ENCODE measurements at regions not wholly inside any gene's neighbourhood (a gene's known extent, or its start where the extent isn't known, plus 50 kb on each side); places are given as distances from the start of the nearest gene placed in this dataset.
"Not testable (repeated sequence)": the region's sequence is repeated elsewhere in the genome, so short reads cannot be mapped to it uniquely, and the experiment has no call there.

GRCh38 chr6:168369786-168370185 lies 50.2 kb upstream of the DACT2 start:
- in situ Hi-C loops (cut with HindIII; ENCODE audit: low sequenced_read_pairs): no loop called here

GRCh38 chr6:168370310-168370991 lies 50.9 kb upstream of the DACT2 start:
- in situ Hi-C loops (cut with HindIII; ENCODE audit: low sequenced_read_pairs): no loop called here

GRCh38 chr6:168371185-168371584 lies 51.6 kb upstream of the DACT2 start:
- in situ Hi-C loops (cut with HindIII; ENCODE audit: low sequenced_read_pairs): no loop called here

- in situ Hi-C loops (cut with HindIII; ENCODE audit: low sequenced_read_pairs): no loop called here
Measured at GRCh38 chr6:168371618-168371980, 52.0 kb upstream of the DACT2 start.

GRCh38 chr6:168371981-168372711 lies 52.6 kb upstream of the DACT2 start:
- in situ Hi-C loops (cut with HindIII; ENCODE audit: low sequenced_read_pairs): no loop called here

GRCh38 chr6:168372889-168373288 lies 53.3 kb upstream of the DACT2 start:
- in situ Hi-C loops (cut with HindIII; ENCODE audit: low sequenced_read_pairs): no loop called here

GRCh38 chr6:168373389-168373788 lies 53.8 kb upstream of the DACT2 start:
- in situ Hi-C loops (cut with HindIII; ENCODE audit: low sequenced_read_pairs): no loop called here

- in situ Hi-C loops (cut with HindIII; ENCODE audit: low sequenced_read_pairs): no loop called here
Measured at GRCh38 chr6:168374051-168374502, 54.5 kb upstream of the DACT2 start.

- in situ Hi-C loops (cut with HindIII; ENCODE audit: low sequenced_read_pairs): no loop called here
Measured at GRCh38 chr6:168374541-168375071, 55.0 kb upstream of the DACT2 start.

GRCh38 chr6:168376120-168376519 lies 56.5 kb upstream of the DACT2 start:
- in situ Hi-C loops (cut with HindIII; ENCODE audit: low sequenced_read_pairs): no loop called here

- in situ Hi-C loops (cut with HindIII; ENCODE audit: low sequenced_read_pairs): no loop called here
Measured at GRCh38 chr6:168376811-168377483, 57.4 kb upstream of the DACT2 start.

- in situ Hi-C loops (cut with HindIII; ENCODE audit: low sequenced_read_pairs): no loop called here
Measured at GRCh38 chr6:168377484-168377855, 57.9 kb upstream of the DACT2 start.

- in situ Hi-C loops (cut with HindIII; ENCODE audit: low sequenced_read_pairs): no loop called here
Measured at GRCh38 chr6:168377856-168378832, 58.6 kb upstream of the DACT2 start.

- in situ Hi-C loops (cut with HindIII; ENCODE audit: low sequenced_read_pairs): not testable (repeated sequence)
Measured at GRCh38 chr6:168379579-168379978, 60.0 kb upstream of the DACT2 start.

GRCh38 chr6:168380166-168380955 lies 60.6 kb upstream of the SMOC2 start:
- in situ Hi-C loops (cut with HindIII; ENCODE audit: low sequenced_read_pairs): not testable (repeated sequence)

GRCh38 chr6:168380956-168381605 lies 59.9 kb upstream of the SMOC2 start:
- in situ Hi-C loops (cut with HindIII; ENCODE audit: low sequenced_read_pairs): no loop called here

GRCh38 chr6:168381726-168382458 lies 59.1 kb upstream of the SMOC2 start:
- in situ Hi-C loops (cut with HindIII; ENCODE audit: low sequenced_read_pairs): no loop called here

GRCh38 chr6:168383062-168383854 lies 57.7 kb upstream of the SMOC2 start:
- in situ Hi-C loops (cut with HindIII; ENCODE audit: low sequenced_read_pairs): no loop called here
